ENCODE measurements at regions not wholly inside any gene's neighbourhood (a gene's known extent, or its start where the extent isn't known, plus 50 kb on each side); places are given as distances from the start of the nearest gene placed in this dataset.

GRCh38 chr5:164784230-164784629, 1278.8 kb downstream of the MAT2B start:
- no peaks in the 10 kb centered on the region for H3K9me3 ChIP-seq (ENCODE audit: control insufficient read depth, low read length)
- no peak for DNase-seq
- H3K4me1 ChIP-seq (ENCODE audit: control insufficient read depth, insufficient read depth, low read length, poor library complexity, severe bottlenecking) = no peaks in the 10 kb centered on the region
- H3K36me3 ChIP-seq (ENCODE audit: control insufficient read depth, insufficient read depth, low read length) = no peaks in the 10 kb centered on the region
- H3K4me3 ChIP-seq (ENCODE audit: insufficient read depth, low read depth, low read length, poor library complexity, severe bottlenecking) = no peak overlapping the region
- no peaks in the 10 kb centered on the region for H3K27me3 ChIP-seq (replicated peaks; ENCODE audit: control insufficient read depth, insufficient read depth, low read length, poor library complexity, severe bottlenecking)
- no peak overlapping the region for H3K27ac ChIP-seq (ENCODE audit: insufficient read depth, low read length, poor library complexity, severe bottlenecking)

- Histone ChIP-seq H3K27ac (ENCODE audit: insufficient read depth, low read length, poor library complexity, severe bottlenecking) (no peak overlapping the region), H3K9me3 (ENCODE audit: control insufficient read depth, low read length) (no peaks in the 10 kb centered on the region), H3K27me3 (replicated peaks; ENCODE audit: control insufficient read depth, insufficient read depth, low read length, poor library complexity, severe bottlenecking) (no peaks in the 10 kb centered on the region), H3K4me3 (ENCODE audit: insufficient read depth, low read depth, low read length, poor library complexity, severe bottlenecking) (no peak overlapping the region), H3K4me1 (ENCODE audit: control insufficient read depth, insufficient read depth, low read length, poor library complexity, severe bottlenecking) (no peaks in the 10 kb centered on the region), H3K36me3 (ENCODE audit: control insufficient read depth, insufficient read depth, low read length) (no peaks in the 10 kb centered on the region)
- no peak for DNase-seq
Measured at GRCh38 chr5:164798110-164798509, 1292.7 kb downstream of the MAT2B start.

GRCh38 chr5:164799391-164799790, 1294.0 kb downstream of the MAT2B start:
- H3K36me3 ChIP-seq (ENCODE audit: control insufficient read depth, insufficient read depth, low read length) = no peaks in the 10 kb centered on the region
- H3K27me3 ChIP-seq (replicated peaks; ENCODE audit: control insufficient read depth, insufficient read depth, low read length, poor library complexity, severe bottlenecking) = no peaks in the 10 kb centered on the region
- H3K4me3 ChIP-seq (ENCODE audit: insufficient read depth, low read depth, low read length, poor library complexity, severe bottlenecking) = no peak overlapping the region
- H3K9me3 ChIP-seq (ENCODE audit: control insufficient read depth, low read length) = no peaks in the 10 kb centered on the region
- H3K27ac ChIP-seq (ENCODE audit: insufficient read depth, low read length, poor library complexity, severe bottlenecking) = no peak overlapping the region
- no peak for DNase-seq
- H3K4me1 ChIP-seq (ENCODE audit: control insufficient read depth, insufficient read depth, low read length, poor library complexity, severe bottlenecking) = no peaks in the 10 kb centered on the region

DNA sequence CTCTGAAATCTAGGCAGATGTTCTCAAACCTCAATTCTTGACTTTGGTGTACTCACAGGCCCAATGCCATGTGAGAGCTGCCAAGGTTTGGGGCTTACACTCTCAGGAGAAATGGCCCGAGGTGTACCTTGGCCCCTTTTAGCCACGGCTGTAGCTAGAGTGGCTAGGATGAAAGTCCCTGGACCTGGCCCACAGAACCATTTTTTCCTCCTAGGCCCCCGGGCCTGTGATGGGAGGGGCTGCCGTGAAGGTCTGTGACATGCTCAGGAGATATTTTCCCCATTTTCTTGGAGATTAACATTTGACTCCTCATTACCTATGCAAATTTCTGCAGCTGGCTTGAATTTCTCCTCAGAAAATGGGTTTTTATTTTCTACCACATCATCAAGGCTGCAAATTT, 1296.5 kb downstream of the MAT2B start:
- Histone ChIP-seq H3K4me3 (ENCODE audit: insufficient read depth, low read depth, low read length, poor library complexity, severe bottlenecking) (no peak overlapping the region), H3K36me3 (ENCODE audit: control insufficient read depth, insufficient read depth, low read length) (no peaks in the 10 kb centered on the region), H3K4me1 (ENCODE audit: control insufficient read depth, insufficient read depth, low read length, poor library complexity, severe bottlenecking) (no peaks in the 10 kb centered on the region), H3K27me3 (replicated peaks; ENCODE audit: control insufficient read depth, insufficient read depth, low read length, poor library complexity, severe bottlenecking) (no peaks in the 10 kb centered on the region), H3K9me3 (ENCODE audit: control insufficient read depth, low read length) (no peaks in the 10 kb centered on the region), H3K27ac (ENCODE audit: insufficient read depth, low read length, poor library complexity, severe bottlenecking) (no peak overlapping the region)
- no peak for DNase-seq

- Histone ChIP-seq H3K4me3 (ENCODE audit: insufficient read depth, low read depth, low read length, poor library complexity, severe bottlenecking) (no peak overlapping the region), H3K4me1 (ENCODE audit: control insufficient read depth, insufficient read depth, low read length, poor library complexity, severe bottlenecking) (no peaks in the 10 kb centered on the region), H3K27ac (ENCODE audit: insufficient read depth, low read length, poor library complexity, severe bottlenecking) (no peak overlapping the region), H3K9me3 (ENCODE audit: control insufficient read depth, low read length) (no peaks in the 10 kb centered on the region), H3K27me3 (replicated peaks; ENCODE audit: control insufficient read depth, insufficient read depth, low read length, poor library complexity, severe bottlenecking) (no peaks in the 10 kb centered on the region), H3K36me3 (ENCODE audit: control insufficient read depth, insufficient read depth, low read length) (no peaks in the 10 kb centered on the region)
- DNase-seq = no peak
Measured at GRCh38 chr5:164809821-164810220, 1304.4 kb downstream of the MAT2B start.

GRCh38 chr5:164818445-164818844, 1313.0 kb downstream of the MAT2B start:
- Histone ChIP-seq H3K27ac (ENCODE audit: insufficient read depth, low read length, poor library complexity, severe bottlenecking) (no peak overlapping the region), H3K27me3 (replicated peaks; ENCODE audit: control insufficient read depth, insufficient read depth, low read length, poor library complexity, severe bottlenecking) (no peaks in the 10 kb centered on the region), H3K9me3 (ENCODE audit: control insufficient read depth, low read length) (no peaks in the 10 kb centered on the region), H3K4me1 (ENCODE audit: control insufficient read depth, insufficient read depth, low read length, poor library complexity, severe bottlenecking) (no peaks in the 10 kb centered on the region), H3K36me3 (ENCODE audit: control insufficient read depth, insufficient read depth, low read length) (no peaks in the 10 kb centered on the region), H3K4me3 (ENCODE audit: insufficient read depth, low read depth, low read length, poor library complexity, severe bottlenecking) (no peak overlapping the region)
- no peak for DNase-seq

DNA sequence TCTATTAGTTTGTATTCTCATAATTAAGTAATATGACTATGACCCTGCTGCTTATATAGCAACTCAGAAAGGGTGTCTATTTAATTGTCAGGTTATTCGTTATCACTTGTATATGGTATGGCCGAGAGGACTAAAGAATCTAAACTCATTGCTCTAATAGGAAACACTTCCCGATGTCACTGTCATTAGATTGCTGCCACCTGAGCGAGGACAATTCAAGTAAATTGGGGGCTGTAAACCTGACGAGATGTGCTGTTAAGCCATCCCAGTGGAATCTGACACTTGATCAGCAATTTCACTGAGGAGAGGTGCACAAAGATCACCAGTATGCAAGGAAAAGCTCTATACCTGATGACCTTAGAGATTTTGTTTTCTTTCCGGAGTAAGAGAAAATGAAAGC, 1319.3 kb downstream of the MAT2B start:
- Histone ChIP-seq H3K27me3 (replicated peaks; ENCODE audit: control insufficient read depth, insufficient read depth, low read length, poor library complexity, severe bottlenecking) (no peaks in the 10 kb centered on the region), H3K4me3 (ENCODE audit: insufficient read depth, low read depth, low read length, poor library complexity, severe bottlenecking) (no peak overlapping the region), H3K36me3 (ENCODE audit: control insufficient read depth, insufficient read depth, low read length) (no peaks in the 10 kb centered on the region), H3K4me1 (ENCODE audit: control insufficient read depth, insufficient read depth, low read length, poor library complexity, severe bottlenecking) (no peaks in the 10 kb centered on the region), H3K9me3 (ENCODE audit: control insufficient read depth, low read length) (no peaks in the 10 kb centered on the region), H3K27ac (ENCODE audit: insufficient read depth, low read length, poor library complexity, severe bottlenecking) (no peak overlapping the region)
- no peak for DNase-seq

DNA sequence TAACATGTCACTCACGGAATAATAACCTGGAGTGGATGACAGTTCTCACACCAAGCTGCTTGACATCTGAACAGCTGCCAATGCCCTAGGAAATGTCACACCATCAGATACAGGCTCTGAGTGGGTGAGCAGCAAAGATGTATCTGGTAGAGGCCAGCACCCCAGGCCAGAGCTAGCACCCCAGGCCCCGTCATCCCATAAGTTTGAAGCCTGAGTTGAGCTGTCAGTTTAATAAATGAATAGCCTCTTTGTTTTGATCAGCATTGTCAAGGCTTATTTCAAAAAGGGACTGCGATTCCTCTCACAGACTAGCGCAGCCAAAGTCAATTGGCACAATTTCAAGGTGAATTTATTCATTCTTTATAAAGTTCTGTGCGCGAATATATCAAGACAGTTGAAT, 1327.1 kb downstream of the MAT2B start:
- H3K9me3 ChIP-seq (ENCODE audit: control insufficient read depth, low read length) = no peaks in the 10 kb centered on the region
- H3K27ac ChIP-seq (ENCODE audit: insufficient read depth, low read length, poor library complexity, severe bottlenecking) = no peak overlapping the region
- DNase-seq = no peak

DNA sequence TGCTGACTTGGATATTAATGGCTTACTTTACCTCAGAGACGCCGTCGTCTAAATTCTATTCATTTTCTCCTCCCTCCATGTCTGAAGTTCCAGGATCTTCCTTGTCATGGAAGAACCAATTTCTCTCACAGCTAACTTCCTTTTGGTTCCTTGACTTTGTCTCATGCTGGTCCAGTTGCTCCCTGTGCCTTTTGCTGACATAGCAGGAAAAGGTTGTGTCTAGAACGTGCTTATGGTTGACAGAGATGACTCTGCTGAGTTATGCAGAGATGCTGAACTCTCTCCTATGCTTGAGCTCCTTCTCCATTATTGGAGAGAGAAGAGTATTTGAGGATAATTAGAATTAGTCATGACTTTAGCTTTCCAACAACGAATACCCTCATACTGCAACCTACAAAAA, 1338.9 kb downstream of the MAT2B start:
- Histone ChIP-seq H3K4me3 (ENCODE audit: insufficient read depth, low read depth, low read length, poor library complexity, severe bottlenecking) (no peak overlapping the region), H3K27ac (ENCODE audit: insufficient read depth, low read length, poor library complexity, severe bottlenecking) (no peak overlapping the region), H3K9me3 (ENCODE audit: control insufficient read depth, low read length) (no peaks in the 10 kb centered on the region), H3K4me1 (ENCODE audit: control insufficient read depth, insufficient read depth, low read length, poor library complexity, severe bottlenecking) (no peaks in the 10 kb centered on the region), H3K27me3 (replicated peaks; ENCODE audit: control insufficient read depth, insufficient read depth, low read length, poor library complexity, severe bottlenecking) (no peaks in the 10 kb centered on the region), H3K36me3 (ENCODE audit: control insufficient read depth, insufficient read depth, low read length) (no peaks in the 10 kb centered on the region)
- DNase-seq = no peak

More for the DNA sequence above, 1327.1 kb downstream of the MAT2B start:
- Histone ChIP-seq H3K4me1 (ENCODE audit: control insufficient read depth, insufficient read depth, low read length, poor library complexity, severe bottlenecking) (no peaks in the 10 kb centered on the region), H3K27me3 (replicated peaks; ENCODE audit: control insufficient read depth, insufficient read depth, low read length, poor library complexity, severe bottlenecking) (no peaks in the 10 kb centered on the region), H3K36me3 (ENCODE audit: control insufficient read depth, insufficient read depth, low read length) (no peaks in the 10 kb centered on the region), H3K4me3 (ENCODE audit: insufficient read depth, low read depth, low read length, poor library complexity, severe bottlenecking) (no peak overlapping the region)

DNA sequence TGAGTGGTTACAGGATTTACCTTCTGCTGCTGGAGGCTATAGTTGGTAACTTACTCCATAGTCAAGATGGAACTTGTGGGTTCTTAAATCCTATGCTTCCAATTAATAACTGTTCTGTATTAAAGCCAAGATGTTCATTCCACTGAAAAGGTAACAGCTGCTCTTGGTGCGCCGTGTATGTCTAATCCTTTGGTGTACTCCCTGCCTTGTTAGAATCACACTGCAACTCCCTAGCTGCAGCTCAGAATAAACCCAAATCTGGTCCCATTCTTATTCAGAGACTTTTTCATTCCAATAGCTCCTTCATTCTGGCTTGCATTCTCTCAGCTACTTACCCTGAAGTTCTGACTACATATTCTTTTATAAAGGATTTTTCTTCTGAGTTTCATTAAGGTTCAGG, 1355.5 kb downstream of the MAT2B start:
- Histone ChIP-seq H3K27me3 (replicated peaks; ENCODE audit: control insufficient read depth, insufficient read depth, low read length, poor library complexity, severe bottlenecking) (no peaks in the 10 kb centered on the region), H3K9me3 (ENCODE audit: control insufficient read depth, low read length) (no peaks in the 10 kb centered on the region), H3K36me3 (ENCODE audit: control insufficient read depth, insufficient read depth, low read length) (no peaks in the 10 kb centered on the region), H3K4me1 (ENCODE audit: control insufficient read depth, insufficient read depth, low read length, poor library complexity, severe bottlenecking) (no peaks in the 10 kb centered on the region), H3K4me3 (ENCODE audit: insufficient read depth, low read depth, low read length, poor library complexity, severe bottlenecking) (no peak overlapping the region), H3K27ac (ENCODE audit: insufficient read depth, low read length, poor library complexity, severe bottlenecking) (no peak overlapping the region)
- DNase-seq = no peak

GRCh38 chr5:164861610-164862009, 1356.2 kb downstream of the MAT2B start:
- no peak for DNase-seq
- no peaks in the 10 kb centered on the region for H3K4me1 ChIP-seq (ENCODE audit: control insufficient read depth, insufficient read depth, low read length, poor library complexity, severe bottlenecking)
- H3K27me3 ChIP-seq (replicated peaks; ENCODE audit: control insufficient read depth, insufficient read depth, low read length, poor library complexity, severe bottlenecking) = no peaks in the 10 kb centered on the region
- H3K27ac ChIP-seq (ENCODE audit: insufficient read depth, low read length, poor library complexity, severe bottlenecking) = no peak overlapping the region
- H3K4me3 ChIP-seq (ENCODE audit: insufficient read depth, low read depth, low read length, poor library complexity, severe bottlenecking) = no peak overlapping the region
- no peaks in the 10 kb centered on the region for H3K9me3 ChIP-seq (ENCODE audit: control insufficient read depth, low read length)
- no peaks in the 10 kb centered on the region for H3K36me3 ChIP-seq (ENCODE audit: control insufficient read depth, insufficient read depth, low read length)

Data from effector memory CD4-positive, alpha-beta T cell (primary cell).